ENCODE measurements at regions not wholly inside any gene's neighbourhood (a gene's known extent, or its start where the extent isn't known, plus 50 kb on each side); places are given as distances from the start of the nearest gene placed in this dataset.
"Not testable (repeated sequence)": the region's sequence is repeated elsewhere in the genome, so short reads cannot be mapped to it uniquely, and the experiment has no call there.

DNA sequence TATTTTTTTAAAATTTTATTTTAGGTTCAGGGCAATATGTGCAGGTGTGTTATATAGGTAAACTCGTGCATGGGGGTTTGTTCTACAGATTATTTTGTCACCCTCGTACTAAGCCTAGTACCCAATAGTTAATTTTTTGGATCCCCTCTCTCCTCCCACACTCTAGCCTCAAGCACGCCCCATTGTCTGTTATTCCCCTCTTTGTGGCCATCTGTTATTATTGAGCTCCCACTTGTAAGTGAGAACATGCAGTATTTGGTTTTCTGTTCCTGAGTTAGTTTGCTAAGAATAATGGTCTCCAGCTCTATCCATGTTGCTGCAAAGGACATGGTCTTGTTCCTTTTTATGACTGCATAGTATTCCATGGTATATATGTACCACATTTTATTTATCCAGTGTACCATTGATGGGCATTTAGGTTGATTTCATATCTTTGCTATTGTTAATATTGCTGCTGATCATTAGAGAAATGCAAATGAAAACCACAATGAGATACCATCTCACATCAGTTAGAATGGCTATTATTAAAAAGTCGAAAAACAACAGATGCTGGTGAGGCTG, 753.7 kb upstream of the CTNND2 start:
- TF ChIP-seq, protein P1, sequence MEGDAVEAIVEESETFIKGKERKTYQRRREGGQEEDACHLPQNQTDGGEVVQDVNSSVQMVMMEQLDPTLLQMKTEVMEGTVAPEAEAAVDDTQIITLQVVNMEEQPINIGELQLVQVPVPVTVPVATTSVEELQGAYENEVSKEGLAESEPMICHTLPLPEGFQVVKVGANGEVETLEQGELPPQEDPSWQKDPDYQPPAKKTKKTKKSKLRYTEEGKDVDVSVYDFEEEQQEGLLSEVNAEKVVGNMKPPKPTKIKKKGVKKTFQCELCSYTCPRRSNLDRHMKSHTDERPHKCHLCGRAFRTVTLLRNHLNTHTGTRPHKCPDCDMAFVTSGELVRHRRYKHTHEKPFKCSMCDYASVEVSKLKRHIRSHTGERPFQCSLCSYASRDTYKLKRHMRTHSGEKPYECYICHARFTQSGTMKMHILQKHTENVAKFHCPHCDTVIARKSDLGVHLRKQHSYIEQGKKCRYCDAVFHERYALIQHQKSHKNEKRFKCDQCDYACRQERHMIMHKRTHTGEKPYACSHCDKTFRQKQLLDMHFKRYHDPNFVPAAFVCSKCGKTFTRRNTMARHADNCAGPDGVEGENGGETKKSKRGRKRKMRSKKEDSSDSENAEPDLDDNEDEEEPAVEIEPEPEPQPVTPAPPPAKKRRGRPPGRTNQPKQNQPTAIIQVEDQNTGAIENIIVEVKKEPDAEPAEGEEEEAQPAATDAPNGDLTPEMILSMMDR (tag by site-specific recombination; IDR thresholded peaks at IDR 0.05), result not testable (repeated sequence)
- TF ChIP-seq, protein P2, sequence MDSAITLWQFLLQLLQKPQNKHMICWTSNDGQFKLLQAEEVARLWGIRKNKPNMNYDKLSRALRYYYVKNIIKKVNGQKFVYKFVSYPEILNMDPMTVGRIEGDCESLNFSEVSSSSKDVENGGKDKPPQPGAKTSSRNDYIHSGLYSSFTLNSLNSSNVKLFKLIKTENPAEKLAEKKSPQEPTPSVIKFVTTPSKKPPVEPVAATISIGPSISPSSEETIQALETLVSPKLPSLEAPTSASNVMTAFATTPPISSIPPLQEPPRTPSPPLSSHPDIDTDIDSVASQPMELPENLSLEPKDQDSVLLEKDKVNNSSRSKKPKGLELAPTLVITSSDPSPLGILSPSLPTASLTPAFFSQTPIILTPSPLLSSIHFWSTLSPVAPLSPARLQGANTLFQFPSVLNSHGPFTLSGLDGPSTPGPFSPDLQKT (IDR thresholded peaks at IDR 0.05; ENCODE audit: borderline replicate concordance, low read depth, low read length), result not testable (repeated sequence)
- TF ChIP-seq, protein P3, sequence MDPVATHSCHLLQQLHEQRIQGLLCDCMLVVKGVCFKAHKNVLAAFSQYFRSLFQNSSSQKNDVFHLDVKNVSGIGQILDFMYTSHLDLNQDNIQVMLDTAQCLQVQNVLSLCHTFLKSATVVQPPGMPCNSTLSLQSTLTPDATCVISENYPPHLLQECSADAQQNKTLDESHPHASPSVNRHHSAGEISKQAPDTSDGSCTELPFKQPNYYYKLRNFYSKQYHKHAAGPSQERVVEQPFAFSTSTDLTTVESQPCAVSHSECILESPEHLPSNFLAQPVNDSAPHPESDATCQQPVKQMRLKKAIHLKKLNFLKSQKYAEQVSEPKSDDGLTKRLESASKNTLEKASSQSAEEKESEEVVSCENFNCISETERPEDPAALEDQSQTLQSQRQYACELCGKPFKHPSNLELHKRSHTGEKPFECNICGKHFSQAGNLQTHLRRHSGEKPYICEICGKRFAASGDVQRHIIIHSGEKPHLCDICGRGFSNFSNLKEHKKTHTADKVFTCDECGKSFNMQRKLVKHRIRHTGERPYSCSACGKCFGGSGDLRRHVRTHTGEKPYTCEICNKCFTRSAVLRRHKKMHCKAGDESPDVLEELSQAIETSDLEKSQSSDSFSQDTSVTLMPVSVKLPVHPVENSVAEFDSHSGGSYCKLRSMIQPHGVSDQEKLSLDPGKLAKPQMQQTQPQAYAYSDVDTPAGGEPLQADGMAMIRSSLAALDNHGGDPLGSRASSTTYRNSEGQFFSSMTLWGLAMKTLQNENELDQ (tag by site-specific recombination; IDR thresholded peaks at IDR 0.05; ENCODE audit: low read depth), result not testable (repeated sequence)
- TF ChIP-seq, protein P4, sequence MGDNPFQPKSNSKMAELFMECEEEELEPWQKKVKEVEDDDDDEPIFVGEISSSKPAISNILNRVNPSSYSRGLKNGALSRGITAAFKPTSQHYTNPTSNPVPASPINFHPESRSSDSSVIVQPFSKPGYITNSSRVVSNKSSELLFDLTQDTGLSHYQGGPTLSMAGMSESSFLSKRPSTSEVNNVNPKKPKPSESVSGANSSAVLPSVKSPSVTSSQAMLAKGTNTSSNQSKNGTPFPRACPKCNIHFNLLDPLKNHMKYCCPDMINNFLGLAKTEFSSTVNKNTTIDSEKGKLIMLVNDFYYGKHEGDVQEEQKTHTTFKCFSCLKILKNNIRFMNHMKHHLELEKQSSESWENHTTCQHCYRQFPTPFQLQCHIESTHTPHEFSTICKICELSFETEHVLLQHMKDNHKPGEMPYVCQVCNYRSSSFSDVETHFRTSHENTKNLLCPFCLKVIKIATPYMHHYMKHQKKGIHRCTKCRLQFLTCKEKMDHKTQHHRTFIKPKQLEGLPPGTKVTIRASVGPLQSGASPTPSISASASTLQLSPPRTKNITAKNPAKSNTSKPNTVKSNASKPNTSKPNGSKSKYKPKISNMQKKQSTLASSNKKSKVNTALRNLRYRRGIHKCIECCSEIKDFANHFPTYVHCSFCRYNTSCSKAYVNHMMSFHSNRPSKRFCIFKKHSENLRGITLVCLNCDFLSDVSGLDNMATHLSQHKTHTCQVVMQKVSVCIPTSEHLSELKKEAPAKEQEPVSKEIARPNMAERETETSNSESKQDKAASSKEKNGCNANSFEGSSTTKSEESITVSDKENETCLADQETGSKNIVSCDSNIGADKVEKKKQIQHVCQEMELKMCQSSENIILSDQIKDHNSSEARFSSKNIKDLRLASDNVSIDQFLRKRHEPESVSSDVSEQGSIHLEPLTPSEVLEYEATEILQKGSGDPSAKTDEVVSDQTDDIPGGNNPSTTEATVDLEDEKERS (tag by site-specific recombination; IDR thresholded peaks at IDR 0.05), result not testable (repeated sequence)
- not testable (repeated sequence) for TF ChIP-seq KLF1 (tag by site-specific recombination; IDR thresholded peaks at IDR 0.05); ZBTB1 (tag by site-specific recombination; IDR thresholded peaks at IDR 0.05); YY1 (tag by site-specific recombination; IDR thresholded peaks at IDR 0.05); ZNF341 (tag by site-specific recombination; IDR thresholded peaks at IDR 0.05; ENCODE audit: low read depth); ZNF24 (tag by site-specific recombination; IDR thresholded peaks at IDR 0.05)
